ENCODE measurements at regions not wholly inside any gene's neighbourhood (a gene's known extent, or its start where the extent isn't known, plus 50 kb on each side); places are given as distances from the start of the nearest gene placed in this dataset.

DNA sequence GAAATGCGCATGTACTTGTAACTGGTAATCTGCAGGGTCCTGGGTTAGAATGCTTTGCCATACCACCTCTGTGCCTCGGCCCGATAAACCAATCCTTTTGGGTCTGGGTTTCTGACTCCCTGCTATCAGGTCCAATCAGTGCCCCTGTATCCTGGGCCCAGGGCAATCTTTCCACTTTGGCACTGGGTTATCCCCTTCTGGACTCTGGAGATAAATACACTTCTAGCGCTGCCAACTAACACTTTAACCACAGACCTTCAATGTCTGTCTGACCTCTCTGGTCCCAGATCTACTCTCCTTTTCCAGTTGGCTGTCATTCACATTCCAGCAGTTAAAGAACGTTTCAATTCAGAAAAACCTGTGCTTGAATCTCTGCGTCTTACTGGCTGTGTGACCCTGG is 55.3 kb downstream of the DNAAF9 start:
- peaks cover 0 to 8% of the 10 kb centered on the region in 2 donors for H3K4me1 ChIP-seq (ENCODE audit: control insufficient read depth in 1 of 2, insufficient read depth in 2 of 2, low read length in 2 of 2)
- 100% methylated on average over 5 of the region's 6 CpGs for whole genome bisulfite sequencing (ENCODE audit: insufficient coverage)
- H3K4me3 ChIP-seq (replicated peaks in 1 of 3; ENCODE audit: low read depth in 2 of 3, low read length in 3 of 3), result no peak overlapping the region
- H3K27me3 ChIP-seq (ENCODE audit: control insufficient read depth in 2 of 2, insufficient read depth in 2 of 2, low read length in 2 of 2), result no peaks in the 10 kb centered on the region
- H3K4me1 Mint-ChIP-seq, result peaks cover 11% of the 10 kb centered on the region
- H3K4me2 ChIP-seq (replicated peaks; ENCODE audit: extremely low read depth, low read length, poor library complexity, severe bottlenecking), result no peak overlapping the region
- intact Hi-C loops (cut with micrococcal nuclease), result no loop called here
- H3K9me3 Mint-ChIP-seq, result no peaks in the 10 kb centered on the region
- H3K9ac ChIP-seq (ENCODE audit: insufficient read depth, low read length, poor library complexity, severe bottlenecking), result no peak overlapping the region
- TF ChIP-seq, protein P1, sequence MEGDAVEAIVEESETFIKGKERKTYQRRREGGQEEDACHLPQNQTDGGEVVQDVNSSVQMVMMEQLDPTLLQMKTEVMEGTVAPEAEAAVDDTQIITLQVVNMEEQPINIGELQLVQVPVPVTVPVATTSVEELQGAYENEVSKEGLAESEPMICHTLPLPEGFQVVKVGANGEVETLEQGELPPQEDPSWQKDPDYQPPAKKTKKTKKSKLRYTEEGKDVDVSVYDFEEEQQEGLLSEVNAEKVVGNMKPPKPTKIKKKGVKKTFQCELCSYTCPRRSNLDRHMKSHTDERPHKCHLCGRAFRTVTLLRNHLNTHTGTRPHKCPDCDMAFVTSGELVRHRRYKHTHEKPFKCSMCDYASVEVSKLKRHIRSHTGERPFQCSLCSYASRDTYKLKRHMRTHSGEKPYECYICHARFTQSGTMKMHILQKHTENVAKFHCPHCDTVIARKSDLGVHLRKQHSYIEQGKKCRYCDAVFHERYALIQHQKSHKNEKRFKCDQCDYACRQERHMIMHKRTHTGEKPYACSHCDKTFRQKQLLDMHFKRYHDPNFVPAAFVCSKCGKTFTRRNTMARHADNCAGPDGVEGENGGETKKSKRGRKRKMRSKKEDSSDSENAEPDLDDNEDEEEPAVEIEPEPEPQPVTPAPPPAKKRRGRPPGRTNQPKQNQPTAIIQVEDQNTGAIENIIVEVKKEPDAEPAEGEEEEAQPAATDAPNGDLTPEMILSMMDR (IDR thresholded peaks at IDR 0.05), result no peak
- H3K36me3 Mint-ChIP-seq, result peaks cover 33 to 56% of the 10 kb centered on the region in 2 donors
- no peaks in the 10 kb centered on the region for H3K9me3 ChIP-seq (replicated peaks in 1 of 2; ENCODE audit: control insufficient read depth in 1 of 2, insufficient read depth in 1 of 2, low read length in 2 of 2)
- no peak overlapping the region for H2AFZ ChIP-seq (ENCODE audit: insufficient read depth, low read depth, low read length, poor library complexity, severe bottlenecking)
- H3K27ac ChIP-seq (ENCODE audit: low read depth in 1 of 2, low read length in 2 of 2), result no peak overlapping the region
- no peaks in the 10 kb centered on the region for H3K79me2 ChIP-seq (ENCODE audit: insufficient read depth, low read length)
- no peak overlapping the region for H3K4me3 Mint-ChIP-seq
- H3K27ac Mint-ChIP-seq, result no peak overlapping the region
- no peaks in the 10 kb centered on the region for H4K20me1 ChIP-seq (ENCODE audit: insufficient read depth, low read length)
- no peak for DNase-seq
- H3K27me3 Mint-ChIP-seq (ENCODE audit: low read depth in 3 of 3), result peaks cover 0 to 2% (median 0%) of the 10 kb centered on the region in 3 donors
- H3K36me3 ChIP-seq (replicated peaks in 1 of 2; ENCODE audit: control insufficient read depth in 1 of 2, insufficient read depth in 2 of 2, low read length in 2 of 2), result peaks cover 15 to 57% of the 10 kb centered on the region in 2 donors

DNA sequence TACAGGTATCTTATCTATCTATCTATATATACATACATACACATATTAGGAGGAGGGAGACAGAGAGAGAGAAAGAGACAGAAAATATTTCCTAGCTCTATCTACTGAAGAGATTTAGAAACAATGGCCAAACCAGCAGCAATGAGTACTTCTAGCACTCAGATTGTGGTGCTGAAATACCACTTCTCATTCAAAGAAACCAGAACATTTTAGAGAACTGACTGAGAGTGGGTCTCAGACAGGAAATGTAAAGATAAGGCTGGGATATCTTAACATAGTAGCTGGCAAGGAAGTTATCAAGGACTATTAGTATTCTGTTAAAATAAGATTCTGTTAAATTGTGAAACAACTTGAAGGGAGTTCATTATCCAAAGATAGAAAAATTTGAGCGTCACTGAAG is 57.0 kb downstream of the DNAAF9 start:
- intact Hi-C loops (cut with micrococcal nuclease), result no loop called here
- DNase-seq, result no peak
- TF ChIP-seq, protein P1 (IDR thresholded peaks at IDR 0.05), result no peak
- H3K9me3 ChIP-seq (replicated peaks in 1 of 2; ENCODE audit: control insufficient read depth in 1 of 2, insufficient read depth in 1 of 2, low read length in 2 of 2), result no peaks in the 10 kb centered on the region
- Mint-ChIP-seq H3K9me3 (no peaks in the 10 kb centered on the region), H3K4me1 (peaks cover 4% of the 10 kb centered on the region), H3K27ac (no peak overlapping the region), H3K36me3 (peaks cover 50 to 69% of the 10 kb centered on the region in 2 donors), H3K27me3 (ENCODE audit: low read depth in 3 of 3) (peaks cover 0 to 2% (median 0%) of the 10 kb centered on the region in 3 donors), H3K4me3 (no peak overlapping the region)
- H3K79me2 ChIP-seq (ENCODE audit: insufficient read depth, low read length), result no peaks in the 10 kb centered on the region
- no peak overlapping the region for H3K9ac ChIP-seq (ENCODE audit: insufficient read depth, low read length, poor library complexity, severe bottlenecking)
- no peaks in the 10 kb centered on the region for H4K20me1 ChIP-seq (ENCODE audit: insufficient read depth, low read length)
- H3K4me1 ChIP-seq (ENCODE audit: control insufficient read depth in 1 of 2, insufficient read depth in 2 of 2, low read length in 2 of 2), result no peaks in the 10 kb centered on the region
- no peak overlapping the region for H3K27ac ChIP-seq (ENCODE audit: low read depth in 1 of 2, low read length in 2 of 2)
- no peak overlapping the region for H2AFZ ChIP-seq (ENCODE audit: insufficient read depth, low read depth, low read length, poor library complexity, severe bottlenecking)
- H3K4me2 ChIP-seq (replicated peaks; ENCODE audit: extremely low read depth, low read length, poor library complexity, severe bottlenecking), result no peak overlapping the region
- H3K27me3 ChIP-seq (ENCODE audit: control insufficient read depth in 2 of 2, insufficient read depth in 2 of 2, low read length in 2 of 2), result no peaks in the 10 kb centered on the region
- no CpG with 5 or more reads among the region's 1 CpG for WGBS (ENCODE audit: insufficient coverage)
- H3K36me3 ChIP-seq (replicated peaks in 1 of 2; ENCODE audit: control insufficient read depth in 1 of 2, insufficient read depth in 2 of 2, low read length in 2 of 2), result peaks cover 32 to 75% of the 10 kb centered on the region in 2 donors
- no peak overlapping the region for H3K4me3 ChIP-seq (replicated peaks in 1 of 3; ENCODE audit: low read depth in 2 of 3, low read length in 3 of 3)

All from CD14-positive monocyte (primary cell).